ENCODE measurements at regions not wholly inside any gene's neighbourhood (a gene's known extent, or its start where the extent isn't known, plus 50 kb on each side); places are given as distances from the start of the nearest gene placed in this dataset.

- H3K27ac ChIP-seq: no peak overlapping the region
- TF ChIP-seq ZFX (IDR thresholded peaks at IDR 0.05): no peak
- TF ChIP-seq, protein P1, sequence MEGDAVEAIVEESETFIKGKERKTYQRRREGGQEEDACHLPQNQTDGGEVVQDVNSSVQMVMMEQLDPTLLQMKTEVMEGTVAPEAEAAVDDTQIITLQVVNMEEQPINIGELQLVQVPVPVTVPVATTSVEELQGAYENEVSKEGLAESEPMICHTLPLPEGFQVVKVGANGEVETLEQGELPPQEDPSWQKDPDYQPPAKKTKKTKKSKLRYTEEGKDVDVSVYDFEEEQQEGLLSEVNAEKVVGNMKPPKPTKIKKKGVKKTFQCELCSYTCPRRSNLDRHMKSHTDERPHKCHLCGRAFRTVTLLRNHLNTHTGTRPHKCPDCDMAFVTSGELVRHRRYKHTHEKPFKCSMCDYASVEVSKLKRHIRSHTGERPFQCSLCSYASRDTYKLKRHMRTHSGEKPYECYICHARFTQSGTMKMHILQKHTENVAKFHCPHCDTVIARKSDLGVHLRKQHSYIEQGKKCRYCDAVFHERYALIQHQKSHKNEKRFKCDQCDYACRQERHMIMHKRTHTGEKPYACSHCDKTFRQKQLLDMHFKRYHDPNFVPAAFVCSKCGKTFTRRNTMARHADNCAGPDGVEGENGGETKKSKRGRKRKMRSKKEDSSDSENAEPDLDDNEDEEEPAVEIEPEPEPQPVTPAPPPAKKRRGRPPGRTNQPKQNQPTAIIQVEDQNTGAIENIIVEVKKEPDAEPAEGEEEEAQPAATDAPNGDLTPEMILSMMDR (conservative IDR thresholded peaks at IDR 0.05): no peak
Measured at GRCh38 chr5:5951953-5952352, 426.4 kb downstream of the MED10 start.

GRCh38 chr5:5950658-5951057 is 427.7 kb downstream of the MED10 start:
- TF ChIP-seq, protein P1 (conservative IDR thresholded peaks at IDR 0.05): no peak
- H3K27ac ChIP-seq: no peak overlapping the region

DNA sequence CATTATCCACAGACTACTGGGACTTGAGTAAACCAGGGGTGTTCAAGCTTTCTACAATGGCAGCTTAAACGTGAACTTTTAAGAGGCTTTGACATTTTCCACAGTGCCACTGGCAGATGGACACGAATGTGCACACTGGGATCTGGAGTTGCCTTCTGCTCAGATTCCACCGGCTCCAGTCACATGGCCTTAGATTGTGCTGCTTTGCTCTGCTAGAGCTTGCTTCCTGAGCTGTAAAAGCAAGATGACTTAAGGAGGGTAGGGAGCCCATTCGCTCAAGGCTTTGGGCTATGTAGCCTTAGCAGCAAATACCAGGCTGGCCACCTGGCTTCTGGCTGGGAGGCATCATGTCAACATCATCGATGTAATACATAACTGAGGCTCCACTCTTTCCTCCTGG is 436.9 kb downstream of the MED10 start:
- no peak for TF ChIP-seq ZFX (IDR thresholded peaks at IDR 0.05)
- TF ChIP-seq, protein P1 (conservative IDR thresholded peaks at IDR 0.05): no peak
- no peak overlapping the region for H3K27ac ChIP-seq

DNA sequence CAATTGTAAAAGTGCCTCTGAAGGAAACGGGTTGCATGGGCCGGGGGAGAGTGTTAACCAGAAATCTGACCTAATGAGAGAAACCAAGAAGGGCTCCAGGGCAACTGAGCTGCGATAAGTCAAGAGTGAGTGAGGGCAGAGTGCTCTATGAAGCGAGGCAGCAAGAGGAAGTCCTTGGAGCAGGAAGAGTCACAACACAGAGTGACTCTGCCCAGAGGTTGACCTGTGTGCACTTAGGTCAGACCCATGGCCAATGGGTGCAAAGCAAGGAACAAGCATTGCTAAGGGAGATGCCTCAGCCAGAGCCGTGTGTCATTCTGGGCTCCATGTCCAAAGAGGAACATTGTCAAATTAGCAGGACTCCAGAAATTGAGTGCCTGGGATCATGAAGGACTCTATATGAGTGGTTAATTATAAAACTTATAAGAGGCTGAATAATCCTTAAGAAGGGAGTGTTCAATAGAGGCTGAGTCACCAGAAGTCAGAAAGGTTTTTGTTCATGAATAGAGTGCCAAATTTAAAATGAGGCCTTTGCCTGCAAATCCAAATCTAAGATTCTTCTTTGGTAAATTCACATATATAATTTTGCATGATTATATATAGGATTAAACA is 438.5 kb downstream of the MED10 start:
- H3K27ac ChIP-seq: no peak overlapping the region
- TF ChIP-seq ZFX (IDR thresholded peaks at IDR 0.05): no peak
- TF ChIP-seq, protein P1 (conservative IDR thresholded peaks at IDR 0.05): no peak

GRCh38 chr5:5933651-5934050 is 444.7 kb downstream of the MED10 start:
- H3K27ac ChIP-seq: no peak overlapping the region
- TF ChIP-seq, protein P1 (conservative IDR thresholded peaks at IDR 0.05): 0 out of 2 replicates have a peak, but pooled peaks have one; percentile 18
- TF ChIP-seq ZFX (IDR thresholded peaks at IDR 0.05): no peak

DNA sequence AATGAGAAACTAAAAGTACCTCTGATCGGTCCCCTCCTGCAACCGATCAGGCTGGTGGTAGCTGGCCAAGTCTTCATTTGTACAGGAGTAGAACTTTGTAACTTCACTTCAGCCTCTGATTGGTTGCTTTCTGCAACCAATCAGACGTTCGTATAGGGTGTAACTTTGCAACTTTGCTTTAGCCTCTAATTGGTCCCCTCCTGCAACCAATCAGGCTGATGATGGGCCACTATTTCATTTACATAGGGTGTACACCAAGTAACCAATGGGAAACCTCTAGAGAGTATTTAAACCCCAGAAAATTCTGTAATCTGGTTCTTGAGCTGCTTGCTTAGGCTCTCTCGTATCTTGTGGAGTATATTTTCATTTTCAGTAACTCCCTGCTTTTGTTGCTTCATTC is 445.5 kb downstream of the MED10 start:
- TF ChIP-seq, protein P1 (conservative IDR thresholded peaks at IDR 0.05): no peak
- TF ChIP-seq ZFX (IDR thresholded peaks at IDR 0.05): no peak
- H3K27ac ChIP-seq: no peak overlapping the region

DNA sequence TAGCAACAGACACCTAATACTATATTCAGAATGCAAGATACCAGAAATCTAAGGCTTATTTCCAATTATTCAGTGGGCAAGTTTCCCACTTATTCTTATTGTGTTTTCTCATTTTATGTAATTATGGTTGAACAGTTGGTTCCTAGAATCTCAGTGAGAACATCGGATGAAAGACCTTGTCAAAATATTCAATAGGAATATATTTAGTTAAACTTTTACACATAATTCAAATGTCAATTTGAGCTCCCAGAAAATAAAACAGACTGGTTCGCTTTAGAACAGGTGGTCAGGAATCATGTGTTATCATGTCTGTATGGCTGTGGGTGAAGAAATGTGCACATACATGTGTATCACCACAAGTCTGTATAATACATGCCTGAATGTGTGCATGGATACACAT is 447.8 kb downstream of the MED10 start:
- no peak overlapping the region for H3K27ac ChIP-seq
- no peak for TF ChIP-seq ZFX (IDR thresholded peaks at IDR 0.05)
- TF ChIP-seq, protein P1 (conservative IDR thresholded peaks at IDR 0.05): no peak
